ENCODE measurements at regions not wholly inside any gene's neighbourhood (a gene's known extent, or its start where the extent isn't known, plus 50 kb on each side); places are given as distances from the start of the nearest gene placed in this dataset.
A peak's percentile ranks its signal among the peaks of the same experiment; 100 is the strongest.
"Not testable (repeated sequence)": the region's sequence is repeated elsewhere in the genome, so short reads cannot be mapped to it uniquely, and the experiment has no call there.

DNA sequence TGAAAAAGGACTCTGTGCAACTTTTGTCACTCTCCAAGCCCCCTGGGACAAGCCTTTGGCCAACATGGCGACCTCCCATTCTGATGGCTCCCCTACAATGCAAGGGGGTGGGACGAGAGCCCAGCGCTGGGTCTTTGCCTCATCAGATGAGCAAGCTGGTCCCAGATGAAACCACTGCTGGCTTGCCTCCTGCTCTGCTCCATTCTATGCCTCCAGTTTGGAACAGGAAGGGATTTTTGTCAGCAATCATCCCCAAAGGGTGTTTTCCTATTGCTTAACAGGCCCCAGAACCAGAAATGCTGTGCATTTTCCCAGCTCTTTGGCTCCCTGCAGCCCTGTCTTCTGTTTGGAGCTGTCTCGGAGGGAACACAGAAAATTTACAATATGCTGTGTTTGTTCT is 412.7 kb downstream of the MAFB start:
- H3K36me3 ChIP-seq (replicated peaks): no peaks in the 10 kb centered on the region
- in situ Hi-C loops (cut with HindIII; ENCODE audit: low pct_ligation_motif_present, low sequenced_read_pairs): no loop called here
- no peak overlapping the region for H3K4me3 ChIP-seq (ENCODE audit: low read depth, low read length)
- H3K27me3 ChIP-seq (replicated peaks): no peaks in the 10 kb centered on the region
- DNase-seq: no peak
- TF ChIP-seq, protein P1, sequence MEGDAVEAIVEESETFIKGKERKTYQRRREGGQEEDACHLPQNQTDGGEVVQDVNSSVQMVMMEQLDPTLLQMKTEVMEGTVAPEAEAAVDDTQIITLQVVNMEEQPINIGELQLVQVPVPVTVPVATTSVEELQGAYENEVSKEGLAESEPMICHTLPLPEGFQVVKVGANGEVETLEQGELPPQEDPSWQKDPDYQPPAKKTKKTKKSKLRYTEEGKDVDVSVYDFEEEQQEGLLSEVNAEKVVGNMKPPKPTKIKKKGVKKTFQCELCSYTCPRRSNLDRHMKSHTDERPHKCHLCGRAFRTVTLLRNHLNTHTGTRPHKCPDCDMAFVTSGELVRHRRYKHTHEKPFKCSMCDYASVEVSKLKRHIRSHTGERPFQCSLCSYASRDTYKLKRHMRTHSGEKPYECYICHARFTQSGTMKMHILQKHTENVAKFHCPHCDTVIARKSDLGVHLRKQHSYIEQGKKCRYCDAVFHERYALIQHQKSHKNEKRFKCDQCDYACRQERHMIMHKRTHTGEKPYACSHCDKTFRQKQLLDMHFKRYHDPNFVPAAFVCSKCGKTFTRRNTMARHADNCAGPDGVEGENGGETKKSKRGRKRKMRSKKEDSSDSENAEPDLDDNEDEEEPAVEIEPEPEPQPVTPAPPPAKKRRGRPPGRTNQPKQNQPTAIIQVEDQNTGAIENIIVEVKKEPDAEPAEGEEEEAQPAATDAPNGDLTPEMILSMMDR (IDR thresholded peaks at IDR 0.05; ENCODE audit: low read depth, low read length, missing control alignments): no peak
- H3K27ac ChIP-seq: no peak overlapping the region

DNA sequence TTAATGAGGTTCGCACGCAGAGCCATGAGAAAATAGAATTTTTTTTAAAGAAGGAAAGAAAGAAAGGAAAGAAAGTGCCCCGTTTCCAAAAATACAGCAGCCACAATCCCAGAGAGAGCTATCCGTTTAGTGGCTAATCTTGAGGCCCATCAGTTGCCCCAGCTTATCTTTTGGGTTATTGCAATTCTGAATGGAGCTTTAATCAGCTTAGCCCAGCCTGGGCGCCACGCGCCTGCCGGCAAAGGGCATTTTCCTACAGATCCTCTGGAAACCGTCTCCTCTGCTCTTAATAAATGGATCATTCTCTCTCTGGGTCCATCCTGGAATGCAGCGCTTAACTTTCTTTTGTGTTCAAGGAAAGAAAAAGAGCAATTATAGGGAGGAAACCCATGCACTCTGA is 413.3 kb downstream of the MAFB start:
- H3K27ac ChIP-seq: no peak overlapping the region
- DNase-seq: no peak
- no peak overlapping the region for H3K4me3 ChIP-seq (ENCODE audit: low read depth, low read length)
- no peaks in the 10 kb centered on the region for H3K27me3 ChIP-seq (replicated peaks)
- no peaks in the 10 kb centered on the region for H3K36me3 ChIP-seq (replicated peaks)
- in situ Hi-C loops (cut with HindIII; ENCODE audit: low pct_ligation_motif_present, low sequenced_read_pairs): no loop called here
- TF ChIP-seq, protein P1 (IDR thresholded peaks at IDR 0.05; ENCODE audit: low read depth, low read length, missing control alignments): no peak

DNA sequence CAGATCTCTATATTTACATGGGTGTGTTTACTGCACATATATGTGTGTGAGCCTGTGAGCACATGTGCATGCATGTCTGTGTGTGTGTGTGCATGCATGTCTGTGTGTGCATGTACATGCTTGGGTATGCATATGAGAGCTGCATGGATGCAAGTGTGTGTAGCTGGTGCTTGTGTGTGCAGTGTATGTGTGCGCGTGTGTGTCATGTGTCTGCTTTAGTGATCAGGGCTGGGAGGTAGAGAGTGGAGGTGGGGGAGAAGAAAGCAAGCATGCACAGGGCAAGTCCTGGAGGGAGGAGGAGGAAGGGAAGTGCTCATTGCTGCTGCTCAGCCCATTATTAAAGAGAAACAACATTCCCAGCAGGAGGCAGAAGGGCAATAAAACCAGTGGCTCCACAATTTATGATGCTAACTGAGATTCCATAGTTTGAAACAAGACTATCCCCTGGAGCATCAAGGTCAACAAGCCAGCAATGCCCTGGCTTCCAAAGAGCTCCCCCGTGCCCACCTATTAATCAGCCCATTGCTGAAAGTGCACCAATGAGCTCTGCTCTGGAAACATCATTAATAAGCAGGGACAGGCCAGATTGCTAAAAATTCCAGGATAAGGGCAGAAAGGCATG is 414.0 kb downstream of the MAFB start:
- H3K36me3 ChIP-seq (replicated peaks): no peaks in the 10 kb centered on the region
- in situ Hi-C loops (cut with HindIII; ENCODE audit: low pct_ligation_motif_present, low sequenced_read_pairs): no loop called here
- no peak overlapping the region for H3K4me3 ChIP-seq (ENCODE audit: low read depth, low read length)

DNA sequence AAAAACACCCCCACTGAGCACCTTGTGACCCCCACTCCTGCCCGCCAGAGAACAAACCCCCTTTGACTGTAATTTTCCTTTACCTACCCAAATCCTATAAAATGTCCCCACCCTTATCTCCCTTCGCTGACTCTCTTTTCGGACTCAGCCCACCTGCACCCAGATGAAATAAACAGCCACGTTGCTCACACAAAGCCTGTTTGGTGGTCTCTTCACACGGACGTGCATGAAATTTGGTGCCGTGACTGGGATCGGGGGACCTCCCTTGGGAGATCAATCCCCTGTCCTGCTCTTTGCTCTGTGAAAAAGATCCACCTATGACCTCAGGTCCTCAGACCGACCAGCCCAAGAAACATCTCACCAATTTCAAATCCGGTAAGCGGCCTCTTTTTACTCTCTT is 419.8 kb downstream of the MAFB start:
- DNase-seq; H3K27ac ChIP-seq; H3K36me3 ChIP-seq (replicated peaks); H3K27me3 ChIP-seq (replicated peaks); H3K4me3 ChIP-seq (ENCODE audit: low read depth, low read length); in situ Hi-C loops (cut with HindIII; ENCODE audit: low pct_ligation_motif_present, low sequenced_read_pairs): not testable (repeated sequence)

More for the DNA sequence above, 414.0 kb downstream of the MAFB start:
- no peaks in the 10 kb centered on the region for H3K27me3 ChIP-seq (replicated peaks)
- TF ChIP-seq, protein P1 (IDR thresholded peaks at IDR 0.05; ENCODE audit: low read depth, low read length, missing control alignments): no peak
- no peak for DNase-seq
- H3K27ac ChIP-seq: no peak overlapping the region

DNA sequence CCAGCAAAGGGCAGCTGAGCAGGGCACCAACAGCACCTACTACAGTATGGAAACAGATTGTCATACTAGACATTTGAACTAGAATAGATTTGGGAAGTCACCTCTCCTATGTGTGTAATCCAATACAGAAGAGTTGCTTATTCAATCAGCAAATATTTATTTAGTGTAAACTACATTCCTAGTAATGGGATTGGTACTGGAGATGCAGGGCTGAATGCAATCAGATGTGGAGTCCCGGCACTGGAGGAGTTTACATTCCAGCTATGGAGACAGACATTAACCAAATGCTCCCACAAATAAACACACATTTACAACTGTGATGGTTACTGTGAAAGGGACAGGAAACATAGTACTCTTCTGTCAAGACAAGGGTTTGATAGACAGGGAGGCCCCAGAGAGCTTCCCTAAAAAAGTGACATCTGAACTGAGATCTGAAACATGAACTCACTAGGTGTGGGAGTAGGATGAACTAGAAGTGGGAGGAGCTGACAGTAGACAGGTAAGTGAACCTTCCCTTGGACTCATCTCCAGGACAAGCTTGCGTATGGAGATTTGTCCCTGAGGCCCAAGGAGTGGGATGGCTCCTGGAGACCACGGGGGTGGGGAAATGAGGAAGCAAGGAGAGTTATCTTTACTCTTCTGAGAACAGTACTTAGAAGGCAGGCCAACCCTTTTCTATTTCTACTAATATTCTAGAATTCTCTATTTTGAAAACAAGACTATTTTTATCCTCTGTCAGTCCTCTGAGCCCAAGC is 420.5 kb downstream of the MAFB start:
- TF ChIP-seq, protein P1 (IDR thresholded peaks at IDR 0.05; ENCODE audit: low read depth, low read length, missing control alignments): no peak
- no peaks in the 10 kb centered on the region for H3K36me3 ChIP-seq (replicated peaks)
- no peak for DNase-seq
- H3K4me3 ChIP-seq (ENCODE audit: low read depth, low read length): no peak overlapping the region
- in situ Hi-C loops (cut with HindIII; ENCODE audit: low pct_ligation_motif_present, low sequenced_read_pairs): no loop called here
- H3K27ac ChIP-seq: no peak overlapping the region
- H3K27me3 ChIP-seq (replicated peaks): no peaks in the 10 kb centered on the region

DNA sequence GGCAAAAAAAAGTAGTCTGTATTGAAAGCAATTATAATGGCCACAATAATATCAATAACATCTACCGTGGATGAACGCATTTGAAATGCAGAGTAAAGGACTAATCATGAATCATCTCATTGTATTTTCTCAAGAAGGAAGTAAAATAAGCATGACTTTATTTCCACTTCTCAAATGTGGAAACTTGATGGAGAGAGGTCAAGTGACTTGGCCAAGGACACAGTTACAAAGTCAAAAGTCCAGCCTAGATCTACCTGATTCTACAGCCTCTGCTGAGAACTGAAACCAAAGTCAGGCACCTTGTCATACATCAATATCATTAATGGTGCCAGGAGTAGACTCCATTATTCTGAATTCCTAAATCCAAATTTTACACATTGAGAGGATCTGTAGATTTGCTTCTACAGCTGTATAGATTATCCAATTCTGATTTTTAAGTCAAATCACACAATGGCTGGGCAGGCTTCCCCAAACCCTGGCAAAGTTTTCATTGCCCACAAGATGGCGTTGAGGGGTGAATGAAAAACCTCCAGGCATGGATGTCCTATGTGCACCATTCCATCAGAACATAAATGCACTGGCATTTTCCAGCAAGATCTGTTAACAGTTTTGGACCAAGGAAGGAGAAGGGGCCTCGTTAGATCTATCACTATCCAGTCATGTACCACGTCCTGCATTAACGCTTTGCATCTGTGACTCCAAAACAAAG is 423.1 kb downstream of the MAFB start:
- in situ Hi-C loops (cut with HindIII; ENCODE audit: low pct_ligation_motif_present, low sequenced_read_pairs): no loop called here
- Histone ChIP-seq H3K27ac (no peak overlapping the region), H3K36me3 (replicated peaks) (no peaks in the 10 kb centered on the region), H3K27me3 (replicated peaks) (no peaks in the 10 kb centered on the region), H3K4me3 (ENCODE audit: low read depth, low read length) (no peak overlapping the region)
- peak; percentile 19 for DNase-seq
- TF ChIP-seq, protein P1 (IDR thresholded peaks at IDR 0.05; ENCODE audit: low read depth, low read length, missing control alignments): peak; percentile 70
